ENCODE measurements at regions not wholly inside any gene's neighbourhood (a gene's known extent, or its start where the extent isn't known, plus 50 kb on each side); places are given as distances from the start of the nearest gene placed in this dataset.

- TF ChIP-seq, protein P1, sequence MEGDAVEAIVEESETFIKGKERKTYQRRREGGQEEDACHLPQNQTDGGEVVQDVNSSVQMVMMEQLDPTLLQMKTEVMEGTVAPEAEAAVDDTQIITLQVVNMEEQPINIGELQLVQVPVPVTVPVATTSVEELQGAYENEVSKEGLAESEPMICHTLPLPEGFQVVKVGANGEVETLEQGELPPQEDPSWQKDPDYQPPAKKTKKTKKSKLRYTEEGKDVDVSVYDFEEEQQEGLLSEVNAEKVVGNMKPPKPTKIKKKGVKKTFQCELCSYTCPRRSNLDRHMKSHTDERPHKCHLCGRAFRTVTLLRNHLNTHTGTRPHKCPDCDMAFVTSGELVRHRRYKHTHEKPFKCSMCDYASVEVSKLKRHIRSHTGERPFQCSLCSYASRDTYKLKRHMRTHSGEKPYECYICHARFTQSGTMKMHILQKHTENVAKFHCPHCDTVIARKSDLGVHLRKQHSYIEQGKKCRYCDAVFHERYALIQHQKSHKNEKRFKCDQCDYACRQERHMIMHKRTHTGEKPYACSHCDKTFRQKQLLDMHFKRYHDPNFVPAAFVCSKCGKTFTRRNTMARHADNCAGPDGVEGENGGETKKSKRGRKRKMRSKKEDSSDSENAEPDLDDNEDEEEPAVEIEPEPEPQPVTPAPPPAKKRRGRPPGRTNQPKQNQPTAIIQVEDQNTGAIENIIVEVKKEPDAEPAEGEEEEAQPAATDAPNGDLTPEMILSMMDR (IDR thresholded peaks at IDR 0.05), result no peak
- TF ChIP-seq POLR2AphosphoS5 (IDR thresholded peaks at IDR 0.05) (no peak), EP300 (IDR thresholded peaks at IDR 0.05) (no peak)
Measured at GRCh38 chr4:60953826-60954225, 246.3 kb upstream of the ADGRL3 start.

Data from sigmoid colon (tissue), 4 donors.